ENCODE measurements at regions not wholly inside any gene's neighbourhood (a gene's known extent, or its start where the extent isn't known, plus 50 kb on each side); places are given as distances from the start of the nearest gene placed in this dataset.

- TF ChIP-seq, protein P1, sequence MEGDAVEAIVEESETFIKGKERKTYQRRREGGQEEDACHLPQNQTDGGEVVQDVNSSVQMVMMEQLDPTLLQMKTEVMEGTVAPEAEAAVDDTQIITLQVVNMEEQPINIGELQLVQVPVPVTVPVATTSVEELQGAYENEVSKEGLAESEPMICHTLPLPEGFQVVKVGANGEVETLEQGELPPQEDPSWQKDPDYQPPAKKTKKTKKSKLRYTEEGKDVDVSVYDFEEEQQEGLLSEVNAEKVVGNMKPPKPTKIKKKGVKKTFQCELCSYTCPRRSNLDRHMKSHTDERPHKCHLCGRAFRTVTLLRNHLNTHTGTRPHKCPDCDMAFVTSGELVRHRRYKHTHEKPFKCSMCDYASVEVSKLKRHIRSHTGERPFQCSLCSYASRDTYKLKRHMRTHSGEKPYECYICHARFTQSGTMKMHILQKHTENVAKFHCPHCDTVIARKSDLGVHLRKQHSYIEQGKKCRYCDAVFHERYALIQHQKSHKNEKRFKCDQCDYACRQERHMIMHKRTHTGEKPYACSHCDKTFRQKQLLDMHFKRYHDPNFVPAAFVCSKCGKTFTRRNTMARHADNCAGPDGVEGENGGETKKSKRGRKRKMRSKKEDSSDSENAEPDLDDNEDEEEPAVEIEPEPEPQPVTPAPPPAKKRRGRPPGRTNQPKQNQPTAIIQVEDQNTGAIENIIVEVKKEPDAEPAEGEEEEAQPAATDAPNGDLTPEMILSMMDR (conservative IDR thresholded peaks at IDR 0.05; ENCODE audit: low read length) = no peak
- no peak for TF ChIP-seq EZH2phosphoT487 (IDR thresholded peaks at IDR 0.05; ENCODE audit: borderline replicate concordance)
Observed at GRCh38 chr3:178271740-178272387, 264.4 kb upstream of the KCNMB2 start.

Data from Loucy (cell line).